DMS53 treated with DMSO at 0.1 percent for 48 hours (cell line): ENCODE measurements at regions not wholly inside any gene's neighbourhood (a gene's known extent, or its start where the extent isn't known, plus 50 kb on each side); places are given as distances from the start of the nearest gene placed in this dataset.
"Not testable (repeated sequence)": the region's sequence is repeated elsewhere in the genome, so short reads cannot be mapped to it uniquely, and the experiment has no call there.

ENCODE experiments used
- DNase-seq: peaks from one replicate; lab custom pipeline; 2025; ENCODE audit not compliant: unreplicated experiment; lab: John Stamatoyannopoulos, UW

DNA sequence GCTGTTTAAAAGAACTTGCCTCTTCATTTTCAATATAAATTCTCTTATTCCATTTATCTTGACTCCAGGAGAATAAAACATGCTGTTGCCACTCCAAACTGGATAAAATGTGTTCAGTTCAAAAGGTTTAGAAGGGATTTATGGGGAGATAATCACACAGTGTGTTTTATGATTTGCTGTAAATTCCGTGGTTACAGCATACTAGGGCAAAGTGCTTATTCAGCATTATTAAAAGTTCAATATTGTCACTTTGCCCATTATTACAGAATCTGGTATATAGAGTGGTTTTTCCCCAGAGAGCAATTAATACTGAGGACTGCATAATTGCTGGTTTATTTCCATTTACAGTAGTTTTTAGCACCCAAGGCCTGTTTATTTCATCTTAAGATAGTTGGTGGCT lies 780.9 kb upstream of the RAG2 start:
- DNase-seq = no peak

- no peak for DNase-seq
Measured at GRCh38 chr11:37372667-37373066, 774.6 kb upstream of the RAG2 start.

GRCh38 chr11:37371346-37371970 lies 773.4 kb upstream of the RAG2 start:
- DNase-seq = no peak

DNA sequence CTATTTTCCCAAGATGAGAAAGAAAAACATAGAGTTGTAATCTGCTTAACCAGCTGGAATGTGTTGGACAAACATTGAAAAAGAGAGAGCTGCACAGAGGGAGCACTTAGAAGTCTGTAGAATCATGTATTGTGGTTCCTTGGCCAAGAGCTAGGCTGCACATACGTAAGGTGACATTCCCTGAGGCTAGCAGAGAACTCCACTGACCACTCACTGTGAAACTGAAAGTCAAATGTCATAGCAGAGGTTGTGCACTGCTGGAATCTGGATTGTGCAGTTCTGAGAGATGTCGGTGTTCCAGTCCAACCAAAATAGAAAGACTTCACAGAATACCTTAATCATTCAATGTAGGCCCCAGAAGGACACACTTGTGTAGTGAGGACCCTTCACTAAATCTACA lies 772.8 kb upstream of the RAG2 start:
- no peak for DNase-seq

DNA sequence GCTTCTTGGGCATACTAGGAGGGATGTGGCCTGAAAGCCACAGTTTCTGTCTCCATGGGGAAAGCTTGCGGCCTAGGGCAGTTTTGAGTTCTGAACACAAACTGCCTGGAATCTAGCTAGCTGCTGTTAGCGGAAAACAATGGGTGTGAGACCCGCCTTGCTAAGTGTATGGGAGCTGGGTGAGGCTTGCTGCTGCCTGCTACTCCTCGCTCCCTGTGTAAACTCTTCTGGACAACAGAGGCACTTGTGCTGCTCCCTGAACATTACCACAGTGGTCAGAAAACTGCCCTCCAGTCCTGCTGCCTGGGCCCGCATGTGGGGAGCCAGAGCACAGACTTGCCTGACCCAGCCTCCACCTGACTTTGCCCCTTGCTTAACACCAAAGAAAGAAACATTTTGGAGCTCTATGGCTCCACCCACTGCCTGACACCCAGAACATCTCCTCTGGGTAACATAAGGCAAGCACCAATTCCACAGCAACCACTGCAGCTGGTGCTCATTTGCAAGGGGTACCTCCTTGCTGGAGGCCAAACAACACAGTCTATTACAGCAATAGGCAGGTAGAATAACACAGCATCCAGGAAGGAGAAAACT lies 766.3 kb upstream of the RAG2 start:
- no peak for DNase-seq

DNA sequence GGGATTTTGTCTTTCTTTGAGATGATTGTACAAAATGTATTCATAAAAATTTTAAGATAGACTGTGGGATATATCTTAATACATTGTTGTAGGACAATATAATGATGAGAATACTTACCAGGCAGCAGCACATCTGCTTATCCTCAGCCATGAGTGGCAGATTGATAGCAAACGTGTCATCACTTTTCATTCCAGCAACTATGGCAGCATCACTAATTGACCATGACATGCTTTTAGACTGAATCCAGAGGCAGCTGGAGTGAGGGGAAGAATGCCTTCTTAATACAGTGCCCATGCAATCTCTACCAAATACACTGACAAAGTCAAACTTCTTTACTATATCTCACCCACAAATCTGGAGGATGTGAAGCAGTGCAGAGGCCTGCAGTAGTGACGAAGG lies 755.2 kb upstream of the RAG2 start:
- DNase-seq = no peak

- no peak for DNase-seq
Measured at GRCh38 chr11:37352485-37352884, 754.4 kb upstream of the RAG2 start.

- no peak for DNase-seq
Measured at GRCh38 chr11:37343290-37343689, 745.3 kb upstream of the RAG2 start.

DNA sequence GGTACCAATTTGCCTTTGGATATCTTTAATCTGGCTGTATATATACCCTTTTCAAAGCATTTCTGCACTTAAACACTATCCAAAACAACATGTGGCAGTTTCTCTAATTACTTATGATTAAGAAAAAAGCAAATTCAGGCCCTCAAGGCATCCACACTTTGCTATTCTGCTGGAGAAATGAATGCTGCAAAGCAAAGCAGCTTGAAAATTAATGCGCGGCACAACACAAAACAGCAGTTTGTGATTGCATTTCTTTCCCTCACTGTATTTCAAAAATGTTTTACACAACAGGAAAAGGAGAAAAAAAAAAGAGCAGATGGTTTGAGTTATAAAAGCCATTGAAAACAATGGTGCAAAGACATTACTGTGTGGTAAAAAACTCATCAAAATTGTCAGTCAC lies 738.4 kb upstream of the RAG2 start:
- no peak for DNase-seq

- no peak for DNase-seq
Measured at GRCh38 chr11:37333345-37333744, 735.3 kb upstream of the RAG2 start.

DNA sequence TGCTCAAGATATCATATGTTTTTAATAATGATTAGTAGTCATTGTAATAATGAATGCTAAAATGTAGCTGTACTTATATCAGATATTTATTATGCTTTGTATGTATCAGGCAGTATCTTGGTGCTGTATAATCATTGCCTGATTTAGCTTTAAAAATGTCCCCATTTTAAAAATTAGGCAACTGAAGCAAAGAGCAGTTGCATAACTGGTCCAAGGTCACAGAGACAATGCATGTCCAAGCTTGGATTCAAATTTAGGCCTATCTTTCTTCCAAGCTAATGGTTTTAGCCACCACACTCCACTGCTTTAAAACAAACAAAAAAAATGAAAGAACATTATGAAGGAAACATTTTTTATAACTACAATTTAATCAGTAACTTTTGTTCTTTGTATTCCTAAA lies 725.8 kb upstream of the RAG2 start:
- DNase-seq = no peak

DNA sequence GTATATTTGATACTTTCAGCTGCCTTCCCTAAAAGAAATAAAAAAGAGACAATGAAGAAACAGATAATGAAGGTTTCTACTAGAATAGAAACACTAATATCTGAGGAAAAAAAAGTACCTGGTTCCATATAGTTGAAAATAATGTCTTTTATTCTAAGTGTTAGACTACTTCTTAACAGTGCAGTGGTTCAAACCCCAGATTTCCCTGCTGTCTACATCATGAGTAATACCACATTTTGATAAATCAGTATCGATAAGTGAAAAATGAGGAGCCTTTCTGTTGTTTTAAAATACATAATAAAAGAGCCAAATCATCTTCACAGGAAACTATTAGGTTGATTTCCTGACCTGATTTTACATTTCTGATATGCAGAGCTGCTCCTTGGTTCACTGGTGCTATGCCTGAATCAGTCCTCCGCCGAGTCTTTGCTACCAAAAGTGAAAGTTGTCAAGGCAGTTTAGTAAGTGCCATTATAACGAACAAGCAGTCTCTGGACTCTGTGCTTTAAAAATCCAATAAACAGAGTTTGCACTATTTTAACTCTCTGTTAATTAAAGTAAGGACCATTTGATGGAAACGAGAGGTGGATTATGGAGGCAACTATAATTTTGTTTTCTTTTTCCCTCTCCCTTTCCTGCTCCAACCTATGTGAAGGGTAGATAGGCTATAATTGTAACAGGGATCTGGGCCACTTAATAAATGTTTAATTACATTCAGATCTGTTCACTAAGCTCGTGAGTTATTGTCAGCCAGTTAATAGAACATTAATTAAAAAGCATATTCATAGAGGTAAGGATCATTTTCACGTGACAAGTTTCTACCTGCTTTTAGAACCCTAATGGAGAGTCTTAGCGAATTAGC lies 724.5 kb upstream of the RAG2 start:
- no peak for DNase-seq

DNA sequence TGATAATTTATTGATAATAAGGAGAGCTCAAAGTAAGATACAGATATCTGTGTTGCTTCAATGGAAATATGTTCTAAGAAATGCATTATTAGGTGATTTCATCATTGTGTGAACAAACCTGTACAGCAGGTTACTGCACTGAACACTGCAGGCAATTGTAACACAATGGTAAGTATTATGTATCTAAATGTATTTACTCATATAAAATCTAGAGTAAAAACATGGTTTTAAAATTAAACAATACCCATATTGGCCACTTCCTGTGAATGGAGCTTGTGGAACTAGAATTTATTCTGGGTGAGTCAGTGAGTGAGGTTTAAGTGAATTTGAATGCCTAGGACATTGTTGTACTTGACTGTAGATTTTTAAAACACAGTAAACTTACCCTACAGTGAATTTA lies 722.9 kb upstream of the RAG2 start:
- peak; percentile 37 for DNase-seq

- no peak for DNase-seq
Measured at GRCh38 chr11:37317803-37318202, 719.8 kb upstream of the RAG2 start.

DNA sequence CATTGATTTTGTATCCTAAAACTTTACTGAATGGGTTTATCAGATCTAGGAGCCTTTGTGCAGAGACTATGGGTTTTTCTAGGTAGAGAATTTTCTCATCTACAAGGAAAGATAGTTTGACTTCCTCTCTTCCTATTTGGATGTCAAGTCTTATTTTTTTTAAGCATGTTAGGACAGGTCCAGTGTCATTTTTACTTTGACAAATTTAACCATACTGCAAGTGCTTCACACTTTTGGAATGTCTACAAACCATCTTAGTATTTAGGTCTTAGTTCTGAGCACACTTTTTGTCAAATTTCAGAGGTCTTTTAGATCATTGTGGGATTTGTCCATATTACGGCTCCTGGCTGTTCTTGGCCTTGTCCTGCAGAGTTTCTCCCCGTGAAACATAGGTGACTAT lies 715.2 kb upstream of the RAG2 start:
- DNase-seq = no peak

- DNase-seq = no peak
Measured at GRCh38 chr11:37306563-37306962, 708.5 kb upstream of the RAG2 start.

DNA sequence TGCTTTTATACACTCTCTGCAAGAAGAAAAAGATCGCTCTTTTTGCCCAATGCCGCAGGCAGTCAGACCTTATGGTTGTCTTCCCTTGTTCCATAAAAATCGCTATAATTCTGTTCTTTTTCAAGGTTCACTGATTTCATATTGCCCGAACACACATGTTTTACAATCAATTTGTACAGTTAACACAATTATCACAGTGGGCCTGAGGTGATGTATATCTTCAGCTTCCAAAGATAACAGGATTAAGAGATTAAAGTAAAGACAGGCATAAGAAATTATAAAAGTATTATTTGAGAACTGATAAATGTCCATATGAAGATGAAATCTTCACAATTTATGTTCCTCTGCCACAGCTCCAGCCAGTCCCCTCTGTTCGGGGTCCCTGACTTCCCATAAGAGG lies 703.4 kb upstream of the RAG2 start:
- not testable (repeated sequence) for DNase-seq

GRCh38 chr11:37298173-37298572 lies 700.1 kb upstream of the RAG2 start:
- no peak for DNase-seq

- DNase-seq = no peak
Measured at GRCh38 chr11:37286890-37287289, 688.9 kb upstream of the RAG2 start.

GRCh38 chr11:37282367-37282766 lies 684.3 kb upstream of the RAG2 start:
- no peak for DNase-seq

DNA sequence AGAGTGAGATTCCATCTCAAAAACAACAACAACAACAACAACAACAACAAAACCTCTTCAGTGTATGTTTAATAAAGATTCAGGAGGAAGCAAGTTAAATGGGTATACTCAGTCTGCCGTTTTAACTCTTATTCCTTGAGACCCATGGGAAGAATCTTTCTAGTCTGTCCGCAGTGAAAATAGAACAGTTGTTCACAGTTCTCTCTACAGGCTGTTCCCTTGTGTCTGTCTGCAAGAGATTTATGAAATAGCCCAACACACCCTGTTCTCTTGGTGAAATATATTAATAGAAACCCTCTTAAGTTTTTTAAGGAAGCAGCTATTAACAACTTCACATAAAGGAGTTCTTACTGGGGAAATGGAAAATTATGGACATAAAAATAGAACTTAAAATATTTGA lies 682.2 kb upstream of the RAG2 start:
- DNase-seq = no peak

- no peak for DNase-seq
Measured at GRCh38 chr11:37277896-37278465, 679.9 kb upstream of the RAG2 start.
